ENCODE measurements at regions not wholly inside any gene's neighbourhood (a gene's known extent, or its start where the extent isn't known, plus 50 kb on each side); places are given as distances from the start of the nearest gene placed in this dataset.
"Not testable (repeated sequence)": the region's sequence is repeated elsewhere in the genome, so short reads cannot be mapped to it uniquely, and the experiment has no call there.

DNA sequence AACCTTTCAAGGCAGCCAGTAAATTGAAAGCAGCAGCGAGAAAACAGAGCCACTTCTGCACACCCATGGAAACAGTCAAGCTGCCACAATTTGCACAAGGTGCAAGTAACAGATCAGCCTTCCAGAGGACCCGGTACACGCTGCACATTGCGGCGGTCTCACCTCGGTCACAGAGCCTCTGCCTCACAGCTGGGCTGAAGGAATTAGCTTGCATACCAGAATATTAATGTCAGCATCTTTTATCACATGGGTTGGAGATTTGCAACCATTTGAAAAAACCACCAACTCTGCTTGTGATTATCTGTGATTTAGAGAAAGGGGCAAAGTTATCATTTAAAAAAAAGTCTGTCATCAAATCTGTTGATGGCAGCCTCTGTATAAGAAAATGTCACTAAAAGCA, 330.5 kb upstream of the TCF4 start:
- DNase-seq, result no peak

DNA sequence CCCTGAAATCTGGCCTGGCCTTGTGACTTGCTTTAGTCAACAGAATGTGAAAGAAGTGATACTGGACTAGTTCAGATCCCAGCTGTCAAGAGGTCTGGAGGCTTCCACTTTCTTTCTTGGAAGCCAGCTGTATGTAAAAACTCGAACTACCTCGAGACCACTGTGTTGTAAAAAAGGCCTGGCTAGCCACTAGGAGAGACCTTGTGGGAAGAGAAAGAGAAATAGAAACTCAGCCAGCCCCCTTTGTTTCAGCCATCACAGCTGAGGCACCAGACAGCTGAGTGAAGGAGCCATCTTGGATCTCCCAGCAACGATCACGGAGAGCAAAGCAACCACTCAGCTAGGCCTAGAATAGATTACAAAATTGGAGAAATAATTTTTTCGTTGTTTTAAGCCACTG, 324.9 kb upstream of the TCF4 start:
- no peak for DNase-seq

DNA sequence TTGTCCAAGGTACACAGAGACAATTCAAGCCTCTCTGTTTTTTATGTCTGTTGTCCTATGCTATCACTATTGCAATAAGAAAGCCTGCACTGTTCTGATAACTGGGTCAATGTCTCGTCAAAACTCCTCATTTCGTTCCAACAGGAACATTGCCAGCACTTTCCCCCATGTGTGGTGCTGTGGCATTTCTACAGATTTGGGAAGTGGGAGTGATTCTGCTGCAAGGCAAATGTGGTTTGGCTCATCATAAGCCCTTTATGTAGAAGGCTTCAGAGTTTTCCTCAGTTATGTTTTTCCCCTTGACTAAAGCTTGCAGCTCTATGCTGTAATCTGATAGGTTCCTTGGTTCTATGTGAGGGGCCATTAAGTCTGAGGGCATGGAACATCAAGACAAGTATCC, 324.1 kb upstream of the TCF4 start:
- DNase-seq, result no peak

DNA sequence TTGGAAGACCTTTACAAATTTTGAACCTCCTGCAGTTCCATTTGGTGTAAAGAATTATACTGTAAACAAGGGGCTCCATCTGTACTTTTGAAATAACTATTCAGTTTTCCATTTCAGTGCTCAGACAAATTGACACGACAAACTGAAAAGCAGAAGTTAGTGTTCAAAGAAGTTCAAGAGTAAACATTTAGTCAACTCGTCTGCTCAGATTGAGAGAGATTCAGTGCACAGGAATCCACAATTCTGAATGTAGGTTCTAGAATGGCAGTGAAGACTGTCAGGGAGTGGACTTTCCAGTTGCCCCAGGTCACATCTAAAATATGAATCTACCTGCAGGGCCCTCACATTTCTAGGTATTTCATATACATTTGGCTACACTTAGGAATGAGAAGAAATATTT, 322.3 kb upstream of the TCF4 start:
- no peak for DNase-seq

DNA sequence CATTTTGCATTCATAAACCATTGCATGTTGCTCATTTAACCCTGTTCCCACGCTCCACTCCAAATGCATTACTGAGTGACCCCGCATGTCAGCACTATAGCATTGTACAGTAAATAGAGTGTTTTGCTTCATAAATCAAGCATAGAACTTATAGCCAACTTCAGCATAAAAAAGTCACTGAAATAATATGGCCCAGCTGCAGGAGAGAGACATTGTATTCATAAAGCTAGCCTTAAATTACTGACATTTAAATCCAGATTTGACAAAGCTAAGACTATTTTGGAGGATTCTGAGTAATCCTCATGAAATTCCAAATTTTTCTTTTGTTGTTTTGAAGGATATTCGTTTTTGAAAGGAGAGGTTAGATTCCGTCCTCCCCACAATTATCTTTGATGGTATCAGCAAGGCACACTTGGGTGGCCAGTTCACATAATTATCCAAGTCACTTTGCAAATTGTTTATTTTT, 320.9 kb upstream of the TCF4 start:
- DNase-seq, result no peak

DNA sequence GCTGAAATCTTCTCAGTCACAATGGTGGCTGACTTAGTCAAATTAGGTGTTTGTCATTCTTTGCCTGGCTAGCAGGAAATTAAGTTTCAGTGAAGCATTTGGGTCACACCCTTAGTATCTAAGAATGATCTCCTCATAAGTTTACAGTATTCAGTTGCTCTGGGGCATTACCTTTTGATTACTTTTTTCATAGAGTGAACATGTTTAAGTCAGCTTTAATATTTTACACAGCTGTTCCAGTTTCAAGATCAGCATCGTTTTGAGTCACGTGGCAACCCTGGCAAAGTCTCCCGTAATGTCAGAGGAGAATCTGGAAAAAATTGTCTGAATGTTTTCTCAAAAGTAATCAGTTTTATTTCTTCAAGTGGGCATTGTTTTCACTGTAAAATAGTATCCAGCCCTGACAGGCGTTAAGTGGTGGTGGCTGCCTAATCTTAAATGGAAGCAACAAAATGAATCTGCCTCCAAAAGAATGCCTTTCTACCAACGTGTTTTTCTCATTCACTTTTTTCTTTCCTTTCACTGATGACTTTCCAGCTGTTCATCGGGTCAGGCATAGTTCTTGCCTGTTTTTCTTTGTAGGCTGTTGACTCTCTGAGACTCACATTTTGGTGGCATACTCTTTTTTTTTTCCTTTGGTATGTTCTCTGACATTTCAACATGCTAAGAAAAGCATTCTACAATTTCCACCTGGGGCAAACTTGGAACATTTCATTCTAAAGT, 319.6 kb upstream of the TCF4 start:
- no peak for DNase-seq

DNA sequence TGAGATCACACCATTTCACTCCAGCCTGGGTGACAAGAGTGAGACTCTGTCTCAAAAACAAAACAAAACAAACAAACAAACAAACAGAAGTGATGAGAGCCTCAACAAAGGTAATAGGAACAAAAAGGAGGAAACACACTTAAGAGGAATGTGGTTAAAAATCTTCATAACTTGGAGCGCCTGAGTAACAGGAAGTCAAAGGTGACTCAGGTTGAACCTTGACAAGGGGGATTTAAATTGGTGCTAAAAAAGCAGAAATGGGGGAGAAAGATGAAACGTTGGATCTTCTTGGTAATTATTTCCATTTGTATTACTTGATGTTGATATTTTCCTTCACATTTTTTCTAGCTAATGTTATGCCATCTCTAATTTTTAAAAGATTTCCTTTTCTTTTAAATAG, 318.5 kb upstream of the TCF4 start:
- DNase-seq, result no peak

DNA sequence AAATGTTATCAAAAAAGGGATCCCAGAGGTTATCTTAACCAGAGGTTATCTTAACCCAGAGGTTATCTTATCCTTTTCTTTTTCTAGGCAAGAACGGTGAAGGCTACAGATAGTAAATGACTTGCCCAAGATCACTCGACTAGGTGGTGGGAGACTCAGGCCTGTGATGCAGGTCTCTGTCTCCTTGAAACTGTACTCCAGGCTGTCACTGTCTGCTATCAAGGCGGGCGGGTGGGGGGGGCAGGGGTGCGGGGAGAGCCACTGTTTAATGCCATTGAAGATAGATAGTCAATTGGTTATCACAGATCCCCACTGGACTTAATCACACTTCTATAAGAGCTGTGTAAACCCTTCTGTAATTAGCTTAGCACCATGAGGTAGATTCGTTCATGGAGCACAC, 315.9 kb upstream of the TCF4 start:
- no peak for DNase-seq

DNA sequence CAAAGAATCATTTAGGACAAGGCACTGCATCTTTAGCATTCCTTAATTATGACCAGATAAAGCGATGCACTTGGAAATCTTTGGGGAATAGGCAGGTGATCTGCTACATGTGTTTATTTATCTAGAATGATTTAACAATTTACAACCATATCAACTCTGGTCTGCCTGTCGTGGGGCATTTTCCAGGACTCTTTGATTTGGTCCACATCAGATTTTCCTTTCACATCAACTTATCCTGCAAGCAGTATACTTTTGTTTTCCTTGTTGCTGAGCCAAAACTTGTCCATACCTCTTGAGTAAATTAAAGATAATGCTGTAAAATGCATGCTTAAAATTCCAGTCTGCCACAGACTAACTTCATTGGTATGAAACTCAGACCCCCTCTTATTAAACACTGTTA, 312.4 kb upstream of the TCF4 start:
- DNase-seq, result no peak

DNA sequence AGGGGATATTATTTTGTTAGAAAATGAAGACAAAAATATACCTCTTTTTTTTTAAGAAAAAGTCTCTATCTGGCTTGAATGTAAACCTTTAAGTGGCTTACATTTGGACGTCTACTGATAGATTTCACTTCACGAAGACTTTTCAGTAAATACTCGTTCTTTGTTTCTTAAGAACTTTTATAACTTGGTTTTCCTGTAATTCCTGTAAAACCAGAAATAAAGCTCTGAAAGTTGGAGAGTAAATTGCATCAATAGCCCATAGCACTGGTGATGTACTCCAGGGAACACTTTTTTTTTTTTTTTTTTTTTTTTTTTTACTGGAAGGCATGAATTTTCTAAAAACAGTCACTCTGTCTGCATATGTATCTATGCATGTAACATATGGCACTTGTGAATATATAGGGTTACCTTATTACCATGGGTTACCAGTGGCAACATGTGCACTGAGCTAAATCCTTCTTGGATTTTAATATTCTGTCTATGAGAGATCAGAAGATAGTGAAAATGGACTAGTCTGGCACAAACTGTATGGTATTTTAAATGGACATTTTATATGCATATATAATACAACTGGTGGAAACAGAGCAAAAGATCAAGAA, 309.2 kb upstream of the TCF4 start:
- no peak for DNase-seq

DNA sequence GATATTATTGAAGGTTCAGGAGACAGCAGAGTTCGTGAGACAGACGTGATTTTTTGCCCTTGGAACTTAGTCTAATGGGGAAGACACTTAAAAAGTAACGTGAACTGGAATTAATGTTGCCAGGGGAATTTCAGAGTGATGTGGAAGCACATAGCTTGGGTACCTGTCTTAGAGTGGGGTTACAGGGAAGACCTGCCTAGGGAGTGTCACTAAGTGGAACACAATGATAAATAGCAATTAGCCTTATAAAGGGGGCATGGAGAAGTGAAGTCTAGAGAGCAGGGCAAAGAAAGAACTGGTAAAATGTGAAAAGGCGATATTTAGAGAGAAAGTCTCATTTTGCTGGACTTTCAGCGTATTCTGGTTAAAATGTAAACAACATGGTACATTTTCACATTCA, 306.0 kb upstream of the TCF4 start:
- DNase-seq, result no peak

DNA sequence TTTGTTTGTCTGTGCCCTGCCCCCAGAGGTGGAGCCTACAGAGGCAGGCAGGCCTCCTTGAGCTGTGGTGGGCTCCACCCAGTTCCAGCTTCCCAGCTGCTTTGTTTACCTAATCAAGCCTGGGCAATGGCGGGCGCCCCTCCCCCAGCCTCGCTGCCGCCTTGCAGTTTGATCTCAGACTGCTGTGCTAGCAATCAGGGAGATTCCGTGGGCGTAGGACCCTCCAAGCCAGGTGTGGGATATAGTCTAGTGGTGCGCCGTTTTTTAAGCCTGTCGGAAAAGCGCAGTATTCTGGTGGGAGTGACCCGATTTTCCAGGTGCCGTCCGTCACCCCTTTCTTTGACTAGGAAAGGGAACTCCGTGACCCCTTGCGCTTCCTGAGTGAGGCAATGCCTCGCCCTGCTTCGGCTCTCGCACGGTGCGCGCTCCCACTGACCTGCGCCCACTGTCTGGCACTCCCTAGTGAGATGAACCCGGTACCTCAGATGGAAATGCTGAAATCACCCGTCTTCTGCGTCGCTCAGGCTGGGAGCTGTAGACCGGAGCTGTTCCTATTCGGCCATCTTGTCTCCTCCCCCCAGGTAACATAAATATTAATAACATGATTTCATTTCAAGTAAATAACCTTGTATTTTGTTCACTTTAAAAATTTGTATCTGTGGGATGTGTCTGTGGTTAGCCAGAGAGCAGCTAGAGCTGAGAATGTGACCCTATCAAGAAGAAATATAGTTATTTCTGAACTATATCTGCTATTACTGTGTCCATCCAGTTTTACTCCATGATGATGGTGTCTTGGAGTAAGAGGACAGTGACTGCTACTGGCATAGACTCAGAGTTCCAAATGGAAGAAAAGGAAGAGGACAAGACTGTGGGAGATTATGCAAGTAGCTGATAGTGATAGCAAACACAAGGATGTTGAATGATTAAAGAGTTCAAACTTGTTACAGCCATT, 305.1 kb upstream of the TCF4 start:
- not testable (repeated sequence) for DNase-seq

DNA sequence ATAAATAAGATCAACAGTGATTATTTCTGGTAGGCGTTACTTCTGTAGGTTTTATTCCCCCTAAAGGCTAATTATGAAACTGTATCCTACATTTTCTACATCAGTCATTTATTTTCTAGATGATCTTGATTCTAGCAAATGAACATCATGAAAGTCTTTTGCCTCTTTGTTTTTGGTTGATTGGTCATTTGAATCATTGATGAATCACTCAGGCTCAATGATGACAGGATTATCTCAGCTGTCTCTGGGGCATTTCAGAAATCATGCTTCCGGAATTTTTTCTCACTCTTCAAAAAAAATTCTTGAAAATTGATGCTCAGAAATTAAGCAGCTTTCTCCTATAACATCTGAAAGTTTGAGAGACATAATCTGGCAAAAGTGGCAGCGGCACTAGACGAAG, 298.9 kb upstream of the TCF4 start:
- DNase-seq, result no peak

DNA sequence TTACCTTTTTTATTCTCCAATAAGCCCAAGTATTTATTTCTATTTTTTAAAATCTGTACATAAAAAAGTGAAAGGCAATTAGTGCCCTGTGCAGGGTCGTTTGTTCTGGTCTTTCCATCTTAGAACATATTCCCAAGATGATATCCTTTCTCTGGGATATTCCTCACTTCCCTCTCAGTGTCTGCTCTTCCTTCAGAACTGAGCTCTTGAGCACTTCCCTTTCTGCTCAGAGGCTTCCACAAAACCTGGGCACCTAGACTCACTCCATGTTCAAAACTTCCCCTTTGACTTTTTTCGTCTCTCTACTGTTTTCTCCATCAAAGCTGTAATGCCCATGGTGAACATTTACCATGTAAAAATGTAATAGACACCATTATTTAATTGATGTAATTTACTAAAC, 296.5 kb upstream of the TCF4 start:
- DNase-seq, result no peak

DNA sequence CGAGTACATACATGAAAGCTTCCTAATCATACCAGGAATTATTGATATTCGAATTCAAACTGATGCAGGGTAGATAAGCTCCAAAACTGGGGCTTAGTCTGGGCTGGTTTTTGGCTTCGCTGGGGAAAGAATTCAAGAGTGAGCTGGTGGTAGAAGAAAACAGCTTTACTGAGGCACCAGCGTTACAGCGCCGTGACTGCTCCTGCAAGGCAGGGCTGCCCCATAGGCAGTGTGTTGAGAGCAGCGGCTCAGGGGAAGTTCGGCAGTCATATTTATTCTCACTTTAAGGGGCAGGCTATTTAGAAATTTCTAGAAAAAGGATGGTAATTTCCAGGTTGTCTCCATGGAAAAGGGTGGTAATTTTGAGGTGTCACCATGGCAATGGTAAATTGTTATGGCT, 292.6 kb upstream of the TCF4 start:
- DNase-seq, result no peak

DNA sequence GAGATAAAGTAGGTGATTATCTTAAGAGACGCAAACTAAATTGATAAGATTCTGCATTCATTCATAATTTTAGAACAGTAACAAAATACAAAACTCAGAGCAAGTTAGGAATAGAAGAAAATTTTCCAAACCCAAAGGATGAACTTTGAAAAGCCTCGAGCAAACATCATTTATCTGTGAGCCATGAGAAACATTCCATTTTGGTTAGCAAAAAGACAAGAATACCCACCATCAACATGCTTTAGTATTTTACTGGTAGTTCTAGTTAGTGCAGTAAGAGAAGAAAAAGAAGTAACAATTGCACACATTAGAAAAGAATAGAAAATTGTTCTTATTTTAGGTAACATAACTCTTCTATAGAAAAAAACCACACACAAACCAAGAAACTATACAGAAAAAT, 291.3 kb upstream of the TCF4 start:
- no peak for DNase-seq

DNA sequence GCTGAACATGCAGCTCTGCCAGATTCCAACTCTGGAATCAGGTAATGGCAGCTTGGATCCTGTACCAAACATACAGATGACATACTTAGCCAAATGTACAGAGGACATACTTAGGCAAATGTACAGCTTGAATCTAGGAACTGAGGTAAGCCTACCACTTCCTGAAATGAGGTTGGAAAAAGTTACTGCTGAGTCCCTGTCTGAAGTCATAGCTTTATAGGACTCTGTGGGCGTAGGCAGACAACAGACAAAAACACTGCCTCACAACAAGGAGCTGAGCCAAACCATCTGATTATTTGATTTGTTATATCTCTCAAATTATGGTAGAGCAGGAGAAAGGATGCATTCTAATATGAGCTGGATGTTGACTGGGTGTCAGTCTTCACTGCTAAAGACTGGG, 290.2 kb upstream of the TCF4 start:
- no peak for DNase-seq

DNA sequence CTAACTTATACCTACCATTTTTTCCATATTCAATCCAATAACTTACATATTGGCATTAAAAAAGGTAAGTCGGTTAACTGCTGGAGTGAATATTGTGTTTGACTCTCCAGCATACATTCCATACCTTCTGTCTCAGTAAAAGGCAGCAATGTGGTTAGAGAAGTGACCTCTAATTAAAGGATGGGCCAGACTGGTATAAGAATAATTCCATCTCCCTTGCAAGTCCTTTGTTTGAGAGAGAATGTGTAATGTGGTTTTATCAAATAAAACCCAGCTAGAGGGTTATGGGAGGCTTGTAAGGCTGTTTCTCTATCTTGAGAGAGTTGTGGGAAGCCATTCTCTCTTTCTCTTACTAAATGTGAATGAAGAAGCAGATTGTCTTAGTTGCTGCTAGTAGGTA, 289.3 kb upstream of the TCF4 start:
- no peak for DNase-seq

DNA sequence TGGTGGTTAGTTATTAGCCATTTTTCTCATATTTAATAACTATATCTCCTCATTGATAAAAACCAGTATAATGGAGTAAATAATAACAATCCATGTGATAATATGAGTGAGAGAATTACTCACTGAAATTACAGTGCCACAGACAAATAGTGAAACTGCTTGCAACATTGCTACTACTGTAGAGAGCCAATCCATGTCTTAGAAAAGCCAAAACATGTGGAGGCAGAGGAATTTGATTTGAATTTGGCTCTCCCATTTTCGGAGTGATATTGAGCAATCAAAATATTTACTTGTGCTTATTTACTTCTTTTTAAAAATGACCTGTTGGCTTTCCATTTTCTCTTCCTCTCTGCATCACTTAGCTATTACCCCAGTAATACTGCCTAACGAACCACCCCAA, 288.3 kb upstream of the TCF4 start:
- no peak for DNase-seq

DNA sequence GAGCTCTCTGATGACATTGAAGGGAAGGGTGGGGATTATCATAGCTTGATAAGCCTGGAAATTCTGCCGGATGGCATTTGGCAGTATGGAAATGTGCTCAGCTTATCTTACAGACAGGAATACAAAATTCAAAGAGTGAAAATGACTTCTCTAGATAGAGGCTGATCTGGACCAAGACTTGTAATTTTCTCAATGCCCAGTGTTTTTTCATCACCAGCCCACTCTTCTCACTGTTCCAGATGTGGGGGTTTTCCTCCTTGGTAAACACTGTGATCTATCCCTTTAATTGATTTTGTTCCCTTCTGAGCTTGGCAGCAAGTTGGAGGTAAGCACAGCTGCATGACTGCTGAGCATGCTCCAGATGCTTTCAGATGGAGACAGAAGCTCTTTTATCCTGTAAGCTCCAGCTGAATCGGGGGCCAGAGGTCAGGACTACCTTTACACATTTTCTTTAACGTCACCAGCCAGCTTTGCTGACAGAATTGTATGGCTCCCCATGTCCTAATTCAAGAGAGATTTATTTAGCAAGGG, 287.4 kb upstream of the TCF4 start:
- no peak for DNase-seq

DNA sequence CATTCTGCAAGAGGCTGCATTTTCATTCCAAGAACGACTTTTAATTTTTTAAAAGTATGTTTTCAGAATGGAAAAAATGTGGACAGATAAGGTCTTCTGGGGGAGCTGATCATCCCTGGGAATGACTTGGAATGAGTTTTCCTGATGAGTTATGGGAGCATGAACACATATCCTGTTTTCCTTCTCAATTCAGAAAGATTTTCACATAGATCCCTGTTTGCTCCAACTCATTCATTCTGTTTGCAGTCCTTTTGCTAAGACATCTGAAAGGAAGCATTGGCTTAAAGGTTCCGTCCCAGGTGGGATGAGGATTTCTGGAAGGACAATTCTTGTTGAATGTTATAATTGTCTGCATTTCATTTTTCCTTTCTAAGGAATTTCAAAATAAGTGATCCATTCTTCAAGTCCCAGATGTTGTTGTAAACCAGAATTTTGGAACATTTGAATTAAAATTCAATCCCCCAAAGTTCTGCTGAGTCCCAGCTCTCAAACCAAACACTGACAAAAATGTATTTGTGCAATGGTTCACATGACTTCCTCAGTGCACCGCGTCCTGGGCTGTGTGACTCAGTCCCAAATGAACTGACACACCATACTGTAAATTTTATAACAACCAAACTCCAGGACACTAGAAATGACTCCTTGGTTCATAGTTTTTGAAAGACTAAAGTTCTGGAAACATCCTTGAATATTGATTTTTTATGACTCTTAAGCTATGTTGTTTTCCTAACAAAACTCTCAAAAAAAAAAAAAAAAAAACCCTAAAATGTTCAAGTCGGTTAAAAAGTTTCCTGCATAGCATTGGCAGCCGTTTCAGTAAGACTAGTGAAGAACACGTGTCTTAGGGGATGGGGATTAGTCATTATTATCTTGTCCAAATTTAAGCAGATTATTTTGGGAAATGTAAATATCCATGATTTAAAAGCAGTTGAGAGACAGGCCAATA, 281.8 kb upstream of the TCF4 start:
- no peak for DNase-seq

DNA sequence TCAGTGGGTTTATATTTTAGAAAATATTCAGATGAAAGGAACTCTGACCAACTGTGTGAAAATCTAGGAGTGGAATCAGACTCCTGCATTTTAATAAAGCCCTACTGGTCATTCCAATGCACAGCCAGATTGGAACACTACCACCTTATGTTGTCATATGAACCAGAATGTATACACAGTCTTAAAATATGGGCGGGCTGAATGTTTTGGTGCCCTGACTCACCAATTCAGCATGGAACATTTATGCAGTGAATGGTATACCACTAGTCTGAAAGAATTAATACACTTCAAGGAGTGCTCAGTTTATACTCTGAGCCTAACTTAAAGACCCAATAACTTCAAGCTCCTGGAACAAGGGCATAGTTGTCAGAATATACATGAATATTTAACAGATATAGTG, 280.9 kb upstream of the TCF4 start:
- DNase-seq, result no peak

DNA sequence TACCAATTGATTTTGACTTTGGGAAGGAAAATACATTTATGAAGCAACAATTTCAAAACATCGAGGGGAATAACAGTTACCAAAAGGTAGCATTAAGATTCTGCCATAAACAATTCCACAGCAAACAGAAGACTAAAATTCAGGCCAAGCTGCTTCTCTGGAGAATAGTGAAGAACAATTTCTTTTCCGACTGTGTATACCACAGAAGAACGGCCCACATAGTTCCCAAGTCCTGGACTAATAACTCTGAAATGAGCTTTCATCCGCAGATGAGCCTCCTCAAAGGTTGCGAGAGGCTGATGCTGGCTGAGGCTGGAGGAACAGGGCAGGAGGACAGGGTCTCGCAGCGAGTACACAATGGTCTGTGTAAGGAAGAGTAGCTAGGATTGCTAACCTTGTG, 278.9 kb upstream of the TCF4 start:
- no peak for DNase-seq
